ENCODE measurements at regions not wholly inside any gene's neighbourhood (a gene's known extent, or its start where the extent isn't known, plus 50 kb on each side); places are given as distances from the start of the nearest gene placed in this dataset.

DNA sequence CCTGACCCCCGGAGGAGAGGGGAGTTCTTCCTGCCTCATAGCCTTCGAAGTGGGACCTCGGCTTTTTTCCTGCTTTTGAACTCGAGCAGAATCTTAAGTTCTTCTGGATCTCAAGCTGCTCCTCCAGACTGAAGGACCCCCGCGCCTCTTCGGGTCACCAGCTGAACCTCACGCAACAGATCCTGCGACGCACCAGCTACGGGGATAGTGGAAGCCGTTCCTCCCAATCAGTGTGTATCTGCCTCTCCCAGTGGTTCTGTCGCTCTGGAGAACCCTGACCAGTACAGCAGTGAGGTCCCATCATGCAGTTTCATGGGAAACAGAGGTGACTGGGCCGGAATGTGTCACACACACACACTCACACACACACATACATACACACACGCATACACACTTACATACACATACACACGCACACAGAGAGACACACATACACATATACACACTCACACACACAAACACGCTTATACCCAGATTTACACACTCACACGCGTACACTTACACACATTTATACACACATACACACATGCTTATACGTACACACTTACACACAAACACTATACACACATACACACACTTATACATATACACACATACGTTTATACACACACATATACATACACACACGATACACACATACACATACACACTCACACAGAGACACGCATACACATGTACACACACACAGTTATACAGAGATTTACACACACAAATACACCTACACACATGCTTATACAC, 170.0 kb downstream of the TTLL2 start:
- no peak for DNase-seq

DNA sequence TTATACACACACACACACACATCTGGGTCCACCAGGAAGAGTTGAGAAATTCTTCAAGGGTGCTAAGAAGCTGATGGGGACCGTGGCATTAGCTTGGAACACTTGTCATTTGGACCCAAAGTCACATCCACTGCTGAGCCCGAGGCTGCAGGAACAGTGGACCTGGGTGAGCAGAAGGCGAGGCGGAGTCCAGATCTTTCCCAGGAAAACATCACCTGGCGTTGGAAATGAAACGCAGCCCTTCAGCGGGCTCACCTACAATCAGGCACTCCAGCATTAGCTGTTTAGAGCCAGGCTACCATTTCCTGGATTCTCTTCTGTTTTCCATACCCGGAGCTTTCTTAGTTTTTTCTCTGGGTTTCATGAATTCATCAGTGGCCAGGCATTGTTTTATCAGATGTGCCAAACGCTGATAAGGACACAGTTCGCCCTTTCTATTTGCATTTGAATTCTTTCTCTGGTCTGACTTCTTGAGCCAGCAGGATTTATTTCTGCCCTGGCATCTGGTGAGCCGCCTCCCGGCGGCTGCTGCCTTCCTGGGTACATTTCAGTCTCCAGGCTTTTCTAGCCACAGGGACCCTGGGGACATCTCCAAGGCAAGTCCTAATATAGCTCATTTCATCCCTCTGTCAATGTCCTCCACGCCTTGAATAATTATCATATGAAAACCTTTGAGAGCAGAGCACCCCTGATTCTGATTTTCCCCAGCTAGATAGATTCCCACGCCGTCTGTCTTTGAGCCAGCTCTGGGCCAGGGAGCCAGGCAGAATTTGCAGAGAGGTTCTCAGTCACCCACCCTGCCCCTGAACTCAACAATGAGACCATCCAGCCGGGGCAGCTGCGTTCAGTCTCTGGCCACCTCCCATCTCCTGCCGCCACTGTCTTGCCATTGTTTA, 170.9 kb downstream of the TTLL2 start:
- DNase-seq: peak in 1 of 3 experiments; percentile 84

DNA sequence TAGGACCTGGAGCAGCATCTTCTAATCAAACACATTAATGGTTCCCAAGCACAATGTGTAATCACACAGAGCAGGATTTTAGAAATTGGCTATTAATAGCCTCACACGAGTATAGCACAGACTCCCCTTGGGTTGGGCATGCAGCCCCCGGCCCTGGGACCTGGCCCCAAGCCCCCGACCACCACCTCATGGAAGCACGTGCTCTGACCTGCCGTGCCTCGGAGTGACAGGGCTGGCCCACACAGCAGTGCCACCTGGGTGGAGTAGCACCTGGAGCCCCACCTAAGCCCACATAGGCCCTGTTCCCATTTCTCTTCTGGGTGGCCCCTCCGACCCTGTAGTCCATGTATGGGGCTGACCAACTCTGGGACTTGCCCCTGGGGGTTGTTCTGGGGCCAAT, 171.8 kb downstream of the TTLL2 start:
- no peak for DNase-seq

DNA sequence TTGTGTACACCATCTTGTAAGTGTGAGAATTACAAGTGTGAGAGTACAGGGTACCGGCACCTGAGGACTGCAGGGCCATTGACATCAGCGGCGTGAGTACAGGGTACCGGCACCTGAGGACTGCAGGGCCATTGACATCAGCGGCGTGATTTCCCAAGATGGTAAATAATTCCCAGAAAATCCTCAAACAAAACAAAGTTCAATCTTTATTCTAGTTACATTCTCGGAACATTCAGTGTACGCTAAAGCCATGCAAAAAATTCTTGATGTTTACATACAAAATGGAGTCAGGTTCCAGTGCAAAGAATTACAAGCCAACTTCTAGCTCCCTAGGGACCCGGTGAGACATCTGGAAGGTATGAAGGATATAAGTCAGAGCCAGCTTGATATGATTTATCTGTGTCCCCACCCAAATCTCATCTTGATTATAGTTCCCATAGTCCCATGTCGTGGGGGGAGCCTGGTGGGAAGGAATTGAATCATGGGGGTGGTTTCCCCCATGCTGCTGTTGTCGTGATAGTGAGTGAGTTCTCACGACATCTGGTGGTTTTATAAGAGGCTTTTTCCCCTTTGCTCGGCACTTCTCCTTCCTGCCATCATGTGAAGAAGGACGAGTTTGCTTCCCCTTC, 172.7 kb downstream of the TTLL2 start:
- peak in 1 of 3 experiments; percentile 8 for DNase-seq

DNA sequence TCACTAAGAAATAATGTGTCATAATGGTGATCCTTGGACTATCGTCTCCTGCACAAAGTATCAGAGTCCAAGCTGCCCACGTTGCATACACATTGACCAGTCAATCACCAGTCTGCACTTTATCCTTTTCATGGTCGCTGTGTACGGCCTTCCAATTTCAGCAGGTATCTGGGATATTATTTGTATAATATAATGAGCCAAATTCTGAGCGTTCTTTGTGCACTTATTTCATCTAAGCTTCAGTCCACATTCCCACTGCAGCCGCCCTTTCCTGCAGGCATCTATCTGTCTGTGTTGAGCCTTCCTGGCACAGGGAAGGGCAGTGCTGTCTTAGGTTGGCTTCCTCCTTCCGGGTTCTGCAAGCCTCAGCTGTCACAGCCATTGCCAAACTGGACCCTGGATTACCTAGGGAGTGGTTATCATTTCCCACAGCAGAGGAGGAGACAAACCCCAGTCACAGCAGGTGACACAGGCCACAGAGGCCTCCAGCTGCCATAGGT, 174.3 kb downstream of the TTLL2 start:
- DNase-seq: no peak

DNA sequence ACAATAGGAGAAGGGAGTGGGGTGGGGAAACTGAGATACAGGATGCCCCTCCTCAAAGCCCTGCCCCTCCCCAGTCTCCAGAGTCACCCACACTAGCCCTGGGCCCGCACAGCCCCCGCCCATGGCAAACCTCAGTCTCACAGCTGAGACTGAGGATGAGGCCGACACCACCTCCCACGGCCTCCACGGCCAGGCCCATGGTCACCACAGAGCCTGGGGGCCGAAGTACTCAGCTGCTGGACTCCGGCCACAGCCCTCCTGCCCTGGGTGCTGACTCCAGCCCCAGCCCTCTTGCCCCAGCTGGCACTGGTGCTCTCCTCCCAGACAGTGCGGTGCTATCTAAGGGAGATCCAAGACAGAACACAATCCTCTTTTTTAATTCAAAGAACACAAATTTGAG, 176.1 kb downstream of the TTLL2 start:
- DNase-seq: no peak

DNA sequence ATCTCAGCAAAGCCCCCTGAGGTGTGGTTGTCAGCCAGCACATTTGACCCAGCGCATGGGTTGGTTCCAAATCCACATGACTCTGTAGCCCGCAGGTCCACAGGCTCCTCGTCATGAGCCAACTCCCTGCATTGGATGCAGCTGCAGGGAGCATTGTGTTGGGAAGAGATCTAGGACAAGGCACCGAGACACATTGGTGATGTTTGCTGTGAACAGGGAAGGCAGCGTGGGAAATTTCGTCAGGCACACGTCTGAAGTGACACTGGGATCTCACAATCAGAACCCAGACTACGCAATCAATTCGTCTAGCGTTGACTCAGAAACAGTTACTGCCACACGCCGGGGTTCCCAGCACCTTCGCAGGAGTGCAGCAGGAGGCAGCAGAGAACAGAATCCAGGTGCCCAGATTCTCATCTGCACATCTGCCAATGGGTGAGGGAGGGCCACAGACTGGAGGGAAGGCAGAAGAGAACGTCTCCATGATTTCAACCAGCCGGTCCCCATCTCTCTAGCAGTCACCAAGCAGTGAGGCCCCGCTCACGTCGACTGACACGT, 177.0 kb downstream of the TTLL2 start:
- DNase-seq: peak in 2 of 3 experiments; percentile 17 to 51

DNA sequence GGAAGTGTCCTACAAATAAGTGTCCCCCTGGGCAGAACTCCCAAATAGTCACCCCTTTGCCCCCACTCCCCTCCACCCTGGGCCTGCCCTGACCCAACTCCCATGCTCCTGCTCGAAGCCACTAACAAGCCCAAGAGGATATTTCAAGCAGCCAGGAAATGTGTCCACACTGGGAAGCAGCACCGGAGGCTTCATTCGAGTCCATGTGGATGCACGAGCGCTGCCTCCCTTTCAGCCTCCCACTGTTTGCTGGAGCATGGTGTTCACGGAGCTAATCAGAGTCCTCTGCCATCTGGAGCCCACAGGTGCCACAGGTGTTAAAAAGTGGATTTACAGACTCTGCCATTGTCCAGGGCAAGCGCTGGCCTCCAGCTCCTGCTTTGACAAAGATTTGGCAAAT, 177.6 kb downstream of the TTLL2 start:
- no peak for DNase-seq

DNA sequence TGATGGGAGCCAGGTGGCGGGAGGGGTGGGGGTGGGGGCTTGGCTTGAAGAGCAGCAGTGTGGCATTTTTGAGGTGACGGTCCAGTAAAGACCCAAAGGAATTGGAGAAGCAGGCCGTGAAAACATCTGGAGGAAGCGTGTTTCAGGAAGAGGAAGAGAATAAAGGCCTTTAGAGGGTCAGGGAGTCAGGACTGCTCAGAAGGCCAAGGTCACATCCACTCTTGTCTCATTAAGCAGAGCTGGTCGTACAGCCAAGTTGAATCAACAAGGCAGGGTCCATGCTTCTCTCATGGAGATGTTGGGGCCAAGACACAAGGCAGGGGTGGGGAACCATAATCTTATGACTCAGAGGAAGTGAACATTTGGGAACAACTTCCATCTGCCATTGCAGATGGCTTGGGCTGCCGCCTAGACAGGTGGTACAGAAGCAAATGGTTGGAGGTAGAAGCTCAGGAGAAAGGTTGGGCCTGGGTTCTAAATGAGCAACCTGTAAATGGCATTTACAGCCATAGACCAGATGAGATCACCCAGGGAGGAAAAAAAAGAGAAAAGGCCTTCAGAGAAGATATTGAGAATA, 179.6 kb downstream of the TTLL2 start:
- no peak for DNase-seq

DNA sequence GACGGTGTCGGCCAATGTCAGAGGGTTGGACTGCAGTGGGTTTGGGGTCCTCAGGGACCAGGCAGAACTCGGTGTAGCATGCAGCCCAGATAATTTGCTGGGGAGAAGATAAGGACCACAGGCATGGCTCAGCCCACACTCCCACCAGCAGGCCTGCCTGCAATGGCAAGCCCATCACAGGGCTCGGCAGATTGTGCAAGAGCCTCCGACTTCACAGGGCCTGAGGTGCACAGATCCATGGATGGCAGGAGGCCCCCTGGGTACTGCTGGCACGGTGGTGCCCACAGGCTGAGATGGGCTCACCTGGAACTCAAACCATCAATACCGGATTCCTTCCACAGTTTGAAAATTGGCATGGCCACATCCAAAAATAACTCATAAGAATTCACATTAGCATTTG, 180.3 kb downstream of the TTLL2 start:
- no peak for DNase-seq

DNA sequence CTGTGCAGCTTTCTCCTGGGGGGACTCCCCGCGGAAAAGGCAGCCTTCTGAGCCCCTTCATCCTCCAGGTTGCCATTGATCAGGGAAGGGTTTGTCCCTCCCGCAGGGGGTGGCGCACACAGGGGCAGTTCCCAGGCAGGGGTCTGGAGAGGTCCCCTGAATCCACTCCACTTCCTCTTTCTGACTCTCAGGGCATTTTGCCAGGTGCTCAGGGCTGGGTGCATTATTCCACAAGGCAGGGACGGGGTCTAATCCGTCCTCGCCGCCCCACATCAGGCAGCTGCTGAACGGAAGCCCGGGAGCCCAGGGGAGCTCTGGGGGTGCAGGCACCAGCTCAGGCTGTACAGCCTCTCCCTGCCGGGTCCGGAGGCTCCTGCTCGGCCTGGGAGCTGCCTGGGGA, 180.9 kb downstream of the TTLL2 start:
- no peak for DNase-seq

DNA sequence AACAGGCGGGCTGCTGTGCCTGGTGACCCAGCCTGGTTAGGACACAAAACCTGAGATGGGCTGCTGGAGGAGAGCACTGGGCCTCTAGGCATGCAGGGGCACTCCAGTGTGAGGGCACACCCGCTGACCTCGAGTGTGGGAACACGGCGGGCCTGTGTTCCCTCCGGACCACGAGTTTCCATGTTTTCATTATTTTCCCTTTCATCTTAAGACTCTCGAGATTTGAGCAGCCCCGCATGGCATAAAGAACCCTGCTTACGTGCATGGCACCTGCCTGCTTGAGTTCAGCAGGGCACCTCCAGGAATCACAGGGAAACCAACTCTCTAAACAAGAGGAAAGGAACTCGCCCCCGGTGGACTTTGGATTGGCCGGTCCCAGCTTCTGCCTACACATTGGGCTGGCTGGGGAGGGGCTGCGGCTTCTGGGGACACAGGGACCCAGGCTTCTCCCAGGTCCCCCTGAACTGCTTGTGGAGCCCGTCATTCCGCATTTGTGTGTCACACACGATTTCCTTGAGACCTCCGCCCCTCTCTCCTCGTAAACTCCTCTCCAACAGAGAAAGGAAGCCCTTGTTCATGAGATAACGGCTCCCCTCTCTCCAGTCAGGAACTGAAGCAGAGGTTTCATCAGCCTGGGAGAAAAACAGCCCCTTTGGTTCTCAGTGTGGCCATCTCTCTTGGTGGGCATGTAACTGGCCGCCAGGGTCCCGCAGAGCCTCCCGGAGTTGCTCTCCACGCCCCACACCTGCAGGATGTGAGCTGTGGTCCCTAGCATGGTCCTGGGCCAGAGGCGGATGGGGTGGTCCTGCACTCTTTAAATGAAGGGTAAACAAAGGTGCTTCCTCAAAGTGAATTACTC, 181.8 kb downstream of the TTLL2 start:
- no peak for DNase-seq

DNA sequence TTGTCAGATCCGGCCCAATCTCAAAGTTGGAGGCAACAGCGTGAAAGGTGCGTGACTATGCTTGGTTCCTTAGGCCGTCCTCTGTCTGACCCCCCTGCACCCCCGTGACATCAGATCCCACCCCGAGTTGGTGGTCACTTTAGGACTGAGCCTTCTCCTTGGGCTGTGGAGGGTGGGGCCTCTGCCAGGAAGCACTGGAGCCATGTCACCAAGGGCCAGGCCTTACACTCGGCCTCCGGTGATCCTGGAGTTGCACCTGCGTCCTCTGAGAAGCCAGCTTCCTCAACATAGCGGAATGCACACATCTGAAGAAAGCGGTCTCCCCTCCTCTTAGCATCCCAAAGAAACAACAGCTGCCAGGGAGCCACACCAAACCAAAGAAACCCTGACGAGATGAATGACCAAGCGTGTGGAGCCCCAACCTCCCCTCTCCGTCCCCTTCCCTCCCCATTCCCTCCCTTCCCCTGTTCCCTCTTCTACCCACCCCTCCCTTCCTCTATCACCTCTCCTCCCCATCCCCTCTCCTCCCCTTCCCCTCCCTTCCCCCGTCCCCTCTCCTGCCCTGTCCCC, 182.6 kb downstream of the TTLL2 start:
- no peak for DNase-seq

DNA sequence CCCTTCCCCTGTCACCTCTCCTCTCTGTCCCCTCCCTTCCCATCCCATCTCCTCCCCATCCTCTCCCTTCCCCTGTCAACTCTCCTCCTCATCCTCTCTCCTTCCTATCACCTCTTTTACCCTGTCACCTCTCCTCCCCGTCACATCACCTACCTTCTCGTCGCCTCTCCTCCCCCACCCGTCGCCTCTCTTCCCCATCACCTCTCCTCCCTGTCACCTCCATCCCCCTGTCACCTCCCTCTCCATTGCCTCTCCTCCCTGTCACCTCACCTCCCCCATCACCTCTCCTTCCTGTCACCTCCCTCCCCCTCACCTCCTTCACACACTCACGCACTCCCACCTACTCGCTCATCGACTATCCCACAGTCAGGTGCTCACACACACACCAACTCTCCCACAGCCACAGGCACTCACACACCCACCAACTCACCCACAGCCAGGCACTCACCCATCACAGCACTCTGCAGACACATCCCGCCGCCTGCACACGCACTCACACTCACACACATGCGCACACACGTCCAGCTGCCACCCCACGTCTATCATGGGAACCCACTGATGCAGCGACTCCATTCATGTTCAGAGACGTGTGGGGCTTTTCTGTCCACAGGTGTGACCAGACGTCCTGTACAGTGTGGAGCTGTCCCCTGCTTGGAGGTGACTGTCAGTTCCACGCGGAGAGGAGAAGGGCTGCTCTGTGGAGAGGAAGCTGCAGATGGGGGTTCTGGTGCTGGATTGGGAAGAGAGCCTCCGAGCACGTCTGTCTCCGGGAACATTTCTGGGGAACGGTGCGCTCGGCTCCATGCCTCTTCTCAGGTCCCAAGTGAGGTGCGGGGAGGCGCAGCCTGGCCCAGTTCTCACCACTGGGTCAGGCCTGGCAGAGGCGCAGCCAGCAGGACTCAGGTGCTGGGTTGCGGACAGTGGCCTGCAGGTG, 184.3 kb downstream of the TTLL2 start:
- DNase-seq: no peak

DNA sequence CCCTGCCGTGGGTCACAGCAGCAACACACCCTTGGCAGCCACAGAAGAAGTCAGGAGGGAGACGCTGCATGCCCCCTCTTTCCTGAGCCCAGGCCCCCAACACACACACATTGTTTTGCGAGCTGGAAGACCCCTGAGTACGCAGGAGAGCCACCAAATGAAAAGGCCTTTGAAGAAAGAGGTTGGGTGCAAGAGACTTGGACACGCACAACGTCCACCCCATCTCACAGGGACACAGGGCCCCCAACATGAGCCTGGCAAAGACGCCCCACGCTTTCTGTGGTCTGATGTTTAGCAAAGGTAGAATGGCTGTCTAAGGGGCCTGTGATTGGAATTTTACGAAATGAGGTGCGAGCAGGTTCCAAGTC, 185.0 kb downstream of the TTLL2 start:
- DNase-seq: no peak

DNA sequence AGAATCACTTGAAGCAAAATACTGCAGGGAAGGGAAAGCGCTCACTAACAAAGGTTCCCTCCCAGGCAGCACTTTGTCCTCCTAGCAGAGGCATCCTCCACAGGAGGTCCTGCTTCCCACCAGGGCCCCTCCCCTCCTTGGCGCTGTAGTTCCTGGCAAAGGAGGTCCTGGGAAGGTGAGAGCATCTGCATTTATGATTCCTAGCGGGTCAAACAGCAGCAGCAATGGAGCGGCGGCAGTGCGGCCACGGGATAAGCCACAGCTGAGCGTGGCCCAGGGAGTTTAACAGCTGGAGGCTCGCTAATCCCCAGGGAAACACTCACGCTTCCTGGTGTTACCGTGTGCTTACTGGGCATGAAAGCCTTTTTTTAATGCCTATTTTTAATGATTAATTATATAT, 185.8 kb downstream of the TTLL2 start:
- peak in 1 of 3 experiments; percentile 33 for DNase-seq

DNA sequence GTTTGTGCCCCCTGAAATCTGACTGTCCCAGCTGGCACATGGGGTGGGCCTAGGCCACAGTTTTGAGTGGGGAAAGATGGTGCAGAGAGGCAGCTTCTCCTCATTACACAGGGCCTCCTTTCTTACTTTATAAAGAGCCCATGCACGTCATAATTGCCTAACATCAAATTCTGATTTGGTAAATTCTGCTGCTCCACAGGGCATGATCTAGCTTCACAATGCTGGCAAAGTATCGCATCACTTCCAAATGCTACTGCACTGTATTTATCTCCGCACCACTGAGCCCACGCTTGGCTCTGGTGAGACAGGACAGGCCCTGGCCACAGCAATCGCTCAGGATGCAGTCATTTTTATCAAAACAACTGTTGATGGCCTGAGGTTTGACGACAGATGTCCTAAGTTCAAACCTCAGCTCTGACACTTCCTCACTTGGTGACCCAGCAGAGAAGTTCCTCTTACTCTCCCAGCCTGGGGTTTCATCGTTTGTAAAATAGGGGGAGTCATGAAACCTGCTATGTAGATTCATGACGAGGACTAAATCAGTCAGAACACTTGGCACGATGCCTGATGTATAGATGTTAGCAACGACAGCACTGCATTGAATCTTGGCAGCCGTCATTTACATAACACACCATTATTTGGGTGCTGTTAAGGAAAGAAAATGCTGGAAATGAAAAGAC, 187.9 kb downstream of the TTLL2 start:
- no peak for DNase-seq

DNA sequence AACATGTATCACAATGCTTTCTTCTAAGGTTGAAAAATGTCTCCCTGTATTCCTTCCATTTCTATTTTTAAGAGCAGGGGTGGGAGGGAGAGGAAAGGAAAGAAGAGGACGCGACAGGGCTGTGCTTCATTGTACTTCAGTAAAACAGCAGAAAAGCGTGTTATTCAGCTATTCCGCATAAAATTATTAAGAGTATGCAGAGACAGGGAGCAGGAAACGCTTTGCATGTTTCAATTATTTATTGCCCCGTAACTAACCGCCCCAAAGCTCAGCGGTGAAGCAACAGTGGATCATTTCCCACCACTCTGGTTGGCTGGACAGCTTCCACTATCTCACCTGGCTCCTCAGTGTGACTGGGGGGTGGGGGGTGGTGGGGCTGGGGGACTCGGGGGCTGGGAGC, 188.9 kb downstream of the TTLL2 start:
- no peak for DNase-seq

DNA sequence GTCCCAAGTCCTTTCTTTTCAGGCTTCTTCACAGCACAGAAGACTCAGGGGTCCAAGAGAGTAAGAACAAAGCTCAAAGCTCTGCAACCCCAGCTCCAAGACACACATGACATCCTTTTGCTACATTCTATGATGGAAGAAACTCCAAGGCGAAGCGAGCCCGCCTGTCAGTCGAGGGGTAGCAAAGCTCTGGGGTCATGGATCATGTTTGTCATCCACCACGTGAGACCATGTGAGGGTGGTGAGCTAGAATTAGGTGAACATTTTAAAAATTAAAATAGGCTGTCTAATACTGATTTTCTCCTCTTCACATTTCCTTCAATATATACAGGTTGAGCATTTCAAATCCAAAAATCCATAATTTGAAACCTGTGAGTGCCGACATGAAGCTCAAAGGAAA, 189.6 kb downstream of the TTLL2 start:
- DNase-seq: no peak
